RWPE2 (cell line): ENCODE measurements at regions not wholly inside any gene's neighbourhood (a gene's known extent, or its start where the extent isn't known, plus 50 kb on each side); places are given as distances from the start of the nearest gene placed in this dataset.
A peak's percentile ranks its signal among the peaks of the same experiment; 100 is the strongest.

Experiments used
- ATAC-seq: fragments of 200-7000 bp; cut with Tn5 transposase; 3 replicates; pipeline ENCODE4 v1.9.1; 2021; ENCODE audit warnings: low read depth
- DNase-seq: peaks from one replicate; pipeline ENCODE4 v3.0.0-alpha.2; 2020; ENCODE audit warnings: low spot score
- H3K27ac ChIP-seq: fragments of 450-650 bp; 2 replicates; pipeline ENCODE4 v1.5.1; 2017; ENCODE audit warnings: mild to moderate bottlenecking; ENCODE audit not compliant: poor library complexity, severe bottlenecking
- H3K27me3 ChIP-seq: fragments of 250-450 bp; sonication (Bioruptor Pico); 2 replicates; pipeline ENCODE4 v1.5.1; 2021; ENCODE audit warnings: mild to moderate bottlenecking, moderate library complexity; ENCODE audit not compliant: insufficient read depth, poor library complexity, severe bottlenecking
- H3K36me3 ChIP-seq: fragments of 250-450 bp; sonication (Bioruptor Pico); 2 replicates; pipeline ENCODE4 v1.5.1; 2020; ENCODE audit warnings: low read depth, mild to moderate bottlenecking, moderate library complexity
- H3K4me1 ChIP-seq: fragments of 250-450 bp; sonication (Bioruptor Pico); 2 replicates; pipeline ENCODE4 v1.5.1; 2021; ENCODE audit warnings: mild to moderate bottlenecking, moderate library complexity; ENCODE audit not compliant: insufficient read depth, poor library complexity, severe bottlenecking
- H3K4me3 ChIP-seq: fragments of 250-450 bp; sonication (Bioruptor Pico); 2 replicates; pipeline ENCODE4 v1.5.1; 2021; ENCODE audit warnings: mild to moderate bottlenecking, moderate library complexity; ENCODE audit not compliant: severe bottlenecking
- H3K9me3 ChIP-seq: fragments of 250-450 bp; sonication (Bioruptor Pico); 2 replicates; pipeline ENCODE4 v1.5.1; 2021; ENCODE audit warnings: mild to moderate bottlenecking, moderate library complexity; ENCODE audit not compliant: severe bottlenecking
- TF ChIP-seq, protein P1 (sequence below): fragments of 450-650 bp; IDR thresholded peaks from one replicate; pipeline ENCODE4 v1.5.1; 2017; ENCODE audit warnings: mild to moderate bottlenecking, moderate library complexity; ENCODE audit not compliant: poor library complexity, severe bottlenecking

DNA sequence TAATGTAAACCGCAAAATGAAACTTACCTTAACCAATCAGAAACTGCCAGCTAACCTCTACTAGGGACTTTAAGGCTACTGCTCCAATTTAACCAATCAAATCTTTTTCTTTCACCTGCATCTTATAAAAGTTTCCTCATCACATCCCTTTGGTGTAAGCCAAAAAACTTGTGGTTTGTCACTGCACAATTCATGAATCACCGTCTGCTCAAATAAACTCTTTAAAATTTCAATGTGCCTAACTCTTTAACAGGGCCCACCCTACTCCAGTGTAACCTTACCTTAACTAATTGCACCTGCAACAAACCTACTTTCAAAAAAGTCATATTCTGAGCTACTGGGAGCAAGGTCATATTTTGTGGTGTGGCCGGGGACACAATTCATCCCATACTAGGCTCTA, 172.2 kb upstream of the GRAMD2B start:
- ATAC-seq (no peak), DNase-seq (no peak)
- Histone ChIP-seq H3K9me3 (no peaks in the 10 kb centered on the region), H3K27me3 (no peaks in the 10 kb centered on the region), H3K4me3 (no peak overlapping the region), H3K27ac (no peak overlapping the region), H3K36me3 (no peaks in the 10 kb centered on the region), H3K4me1 (no peaks in the 10 kb centered on the region)
- TF ChIP-seq, protein P1, sequence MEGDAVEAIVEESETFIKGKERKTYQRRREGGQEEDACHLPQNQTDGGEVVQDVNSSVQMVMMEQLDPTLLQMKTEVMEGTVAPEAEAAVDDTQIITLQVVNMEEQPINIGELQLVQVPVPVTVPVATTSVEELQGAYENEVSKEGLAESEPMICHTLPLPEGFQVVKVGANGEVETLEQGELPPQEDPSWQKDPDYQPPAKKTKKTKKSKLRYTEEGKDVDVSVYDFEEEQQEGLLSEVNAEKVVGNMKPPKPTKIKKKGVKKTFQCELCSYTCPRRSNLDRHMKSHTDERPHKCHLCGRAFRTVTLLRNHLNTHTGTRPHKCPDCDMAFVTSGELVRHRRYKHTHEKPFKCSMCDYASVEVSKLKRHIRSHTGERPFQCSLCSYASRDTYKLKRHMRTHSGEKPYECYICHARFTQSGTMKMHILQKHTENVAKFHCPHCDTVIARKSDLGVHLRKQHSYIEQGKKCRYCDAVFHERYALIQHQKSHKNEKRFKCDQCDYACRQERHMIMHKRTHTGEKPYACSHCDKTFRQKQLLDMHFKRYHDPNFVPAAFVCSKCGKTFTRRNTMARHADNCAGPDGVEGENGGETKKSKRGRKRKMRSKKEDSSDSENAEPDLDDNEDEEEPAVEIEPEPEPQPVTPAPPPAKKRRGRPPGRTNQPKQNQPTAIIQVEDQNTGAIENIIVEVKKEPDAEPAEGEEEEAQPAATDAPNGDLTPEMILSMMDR = no peak

DNA sequence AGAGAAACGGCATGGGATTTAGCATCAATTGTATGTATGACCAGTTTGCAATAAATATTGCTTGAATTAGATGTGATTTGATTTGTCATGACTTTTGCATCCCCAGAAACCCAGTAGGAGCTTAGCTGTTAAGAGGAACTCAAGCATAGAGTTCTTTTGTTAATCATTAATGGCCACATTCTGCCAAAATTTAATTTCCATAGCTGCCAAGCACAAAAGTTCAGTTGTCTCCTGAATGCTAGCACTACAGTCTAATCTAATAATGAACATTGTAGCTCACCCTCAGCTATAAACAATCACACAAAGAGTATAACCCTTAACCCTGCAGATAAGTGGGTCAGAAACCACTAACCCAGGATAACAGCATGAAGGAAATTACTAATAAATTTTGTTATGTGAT, 169.8 kb upstream of the GRAMD2B start:
- H3K27ac ChIP-seq = no peak overlapping the region
- ATAC-seq = no peak
- H3K4me3 ChIP-seq = no peak overlapping the region
- H3K36me3 ChIP-seq = no peaks in the 10 kb centered on the region
- no peaks in the 10 kb centered on the region for H3K4me1 ChIP-seq
- H3K9me3 ChIP-seq = peaks cover 2% of the 10 kb centered on the region
- TF ChIP-seq, protein P1 = no peak
- H3K27me3 ChIP-seq = no peaks in the 10 kb centered on the region
- DNase-seq = no peak

DNA sequence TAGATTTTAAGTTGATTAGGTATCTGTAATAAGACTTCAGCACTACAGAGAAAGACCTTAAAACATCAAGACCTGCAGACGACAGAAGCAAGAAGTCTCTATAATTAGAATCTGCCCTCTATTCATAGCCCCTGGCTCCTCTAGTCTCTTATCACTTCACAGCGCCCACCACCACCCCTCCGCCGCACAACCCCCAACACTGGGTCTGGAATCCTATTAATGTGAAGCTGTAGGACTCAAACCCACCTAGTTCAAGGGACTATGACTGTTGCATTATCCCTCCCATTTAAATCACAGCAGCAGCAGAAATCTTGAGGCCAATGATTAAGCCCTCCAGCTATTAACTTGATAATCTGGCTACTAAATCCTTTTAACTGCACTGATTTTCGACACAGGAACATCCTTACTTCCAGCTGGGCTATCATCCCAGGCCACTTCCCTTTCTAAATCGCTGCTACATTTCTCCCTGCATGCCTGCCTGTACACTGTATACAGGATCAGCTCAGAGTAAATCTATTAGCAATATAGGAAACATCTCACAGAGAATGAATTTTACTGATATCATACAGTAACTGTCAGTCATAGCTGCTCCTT, 159.5 kb upstream of the GRAMD2B start:
- no peak overlapping the region for H3K4me3 ChIP-seq
- no peak overlapping the region for H3K27ac ChIP-seq
- 0 out of 3 replicates have a peak, but pooled peaks have one; percentile 23 for ATAC-seq
- H3K36me3 ChIP-seq = no peaks in the 10 kb centered on the region
- no peaks in the 10 kb centered on the region for H3K4me1 ChIP-seq
- TF ChIP-seq, protein P1 = no peak
- no peaks in the 10 kb centered on the region for H3K9me3 ChIP-seq
- no peak for DNase-seq
- H3K27me3 ChIP-seq = peaks cover 4% of the 10 kb centered on the region

DNA sequence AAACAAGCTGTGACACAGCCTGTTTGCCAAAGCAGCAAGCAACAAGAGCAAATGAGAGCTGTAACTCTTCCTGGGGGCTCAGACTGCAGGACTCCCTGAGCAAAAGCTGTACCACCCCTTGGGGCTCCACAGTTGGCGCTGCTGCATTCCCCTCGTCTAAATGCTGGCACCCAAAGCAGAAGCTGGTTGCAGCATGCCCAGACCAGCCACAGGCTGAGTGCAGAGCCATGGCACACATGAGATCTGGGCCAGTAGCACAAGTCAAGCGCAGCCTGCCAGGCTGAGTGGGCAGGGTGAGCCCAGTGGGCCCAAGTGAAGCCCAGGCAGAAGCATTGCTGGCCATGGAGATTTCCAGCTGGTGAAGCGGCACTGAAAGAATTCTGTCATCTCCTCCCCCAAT, 157.3 kb upstream of the GRAMD2B start:
- no peaks in the 10 kb centered on the region for H3K4me1 ChIP-seq
- no peak for DNase-seq
- H3K4me3 ChIP-seq = no peak overlapping the region
- no peak for ATAC-seq
- TF ChIP-seq, protein P1 = no peak
- H3K9me3 ChIP-seq = no peaks in the 10 kb centered on the region
- H3K36me3 ChIP-seq = no peaks in the 10 kb centered on the region
- no peak overlapping the region for H3K27ac ChIP-seq
- peaks cover 4% of the 10 kb centered on the region for H3K27me3 ChIP-seq

DNA sequence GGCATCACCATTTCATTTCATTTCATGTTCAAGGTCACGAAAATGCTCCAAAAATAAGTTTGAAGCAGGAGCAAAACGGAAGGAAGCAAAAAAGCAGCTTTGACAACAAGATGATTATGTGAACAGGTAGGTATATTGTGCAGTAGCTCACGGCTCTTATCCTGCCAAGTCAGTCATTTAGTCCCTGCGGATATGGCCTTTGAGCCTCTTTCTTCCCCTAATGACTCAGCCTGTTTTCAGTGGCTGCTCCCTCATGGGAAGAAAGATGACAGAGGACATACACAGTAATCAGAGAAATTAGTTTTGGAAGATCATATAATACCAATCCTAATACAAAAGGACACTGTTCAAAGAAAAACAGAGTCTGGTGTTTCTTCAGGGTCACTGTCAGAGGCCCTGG, 155.8 kb upstream of the GRAMD2B start:
- Histone ChIP-seq H3K9me3 (no peaks in the 10 kb centered on the region), H3K4me3 (no peak overlapping the region), H3K27me3 (no peaks in the 10 kb centered on the region), H3K36me3 (no peaks in the 10 kb centered on the region), H3K4me1 (no peaks in the 10 kb centered on the region), H3K27ac (no peak overlapping the region)
- DNase-seq (no peak), ATAC-seq (no peak)
- TF ChIP-seq, protein P1 = no peak
